22Rv1 (cell line): ENCODE measurements at regions not wholly inside any gene's neighbourhood (a gene's known extent, or its start where the extent isn't known, plus 50 kb on each side); places are given as distances from the start of the nearest gene placed in this dataset.

Experiments
- H3K27ac ChIP-seq: fragments of 450-650 bp; 2 replicates; pipeline ENCODE4 v1.5.1; 2017
- CTCF ChIP-seq: fragments of 450-650 bp; IDR thresholded peaks from 2 replicates; pipeline ENCODE4 v1.5.1; 2017; ENCODE audit warnings: mild to moderate bottlenecking
- ZFX ChIP-seq: fragments of 450-650 bp; IDR thresholded peaks from 2 replicates; pipeline ENCODE4 v1.6.1; 2017; ENCODE audit warnings: antibody characterized with exemption, borderline replicate concordance

GRCh38 chr5:5592541-5592940 is 170.1 kb downstream of the ICE1 start:
- TF ChIP-seq ZFX (no peak), CTCF (no peak)
- no peak overlapping the region for H3K27ac ChIP-seq

- TF ChIP-seq ZFX (no peak), CTCF (no peak)
- no peak overlapping the region for H3K27ac ChIP-seq
Measured at GRCh38 chr5:5591567-5591966, 169.1 kb downstream of the ICE1 start.

GRCh38 chr5:5589857-5590256 is 167.4 kb downstream of the ICE1 start:
- no peak for TF ChIP-seq ZFX
- TF ChIP-seq CTCF = no peak

GRCh38 chr5:5588887-5589826 is 166.7 kb downstream of the ICE1 start:
- TF ChIP-seq ZFX (no peak), CTCF (no peak)
- H3K27ac ChIP-seq = no peak overlapping the region

More at GRCh38 chr5:5589857-5590256, 167.4 kb downstream of the ICE1 start:
- H3K27ac ChIP-seq = no peak overlapping the region

GRCh38 chr5:5588386-5588785 is 165.9 kb downstream of the ICE1 start:
- no peak for TF ChIP-seq CTCF
- no peak for TF ChIP-seq ZFX
- no peak overlapping the region for H3K27ac ChIP-seq

- TF ChIP-seq ZFX (no peak), CTCF (no peak)
Measured at GRCh38 chr5:5587474-5587873, 165.0 kb downstream of the ICE1 start.

GRCh38 chr5:5586721-5587120 is 164.2 kb downstream of the ICE1 start:
- no peak overlapping the region for H3K27ac ChIP-seq
- TF ChIP-seq ZFX = no peak
- no peak for TF ChIP-seq CTCF

More at GRCh38 chr5:5587474-5587873, 165.0 kb downstream of the ICE1 start:
- no peak overlapping the region for H3K27ac ChIP-seq
